ENCODE measurements at regions not wholly inside any gene's neighbourhood (a gene's known extent, or its start where the extent isn't known, plus 50 kb on each side); places are given as distances from the start of the nearest gene placed in this dataset.
"Not testable (repeated sequence)": the region's sequence is repeated elsewhere in the genome, so short reads cannot be mapped to it uniquely, and the experiment has no call there.

- DNase-seq: not testable (repeated sequence)
Measured at GRCh38 chr2:111373060-111373459, 252.3 kb downstream of the BCL2L11 start.

GRCh38 chr2:111373989-111374388, 253.3 kb downstream of the BCL2L11 start:
- not testable (repeated sequence) for DNase-seq

- not testable (repeated sequence) for DNase-seq
Measured at GRCh38 chr2:111374734-111375133, 254.0 kb downstream of the BCL2L11 start.

DNA sequence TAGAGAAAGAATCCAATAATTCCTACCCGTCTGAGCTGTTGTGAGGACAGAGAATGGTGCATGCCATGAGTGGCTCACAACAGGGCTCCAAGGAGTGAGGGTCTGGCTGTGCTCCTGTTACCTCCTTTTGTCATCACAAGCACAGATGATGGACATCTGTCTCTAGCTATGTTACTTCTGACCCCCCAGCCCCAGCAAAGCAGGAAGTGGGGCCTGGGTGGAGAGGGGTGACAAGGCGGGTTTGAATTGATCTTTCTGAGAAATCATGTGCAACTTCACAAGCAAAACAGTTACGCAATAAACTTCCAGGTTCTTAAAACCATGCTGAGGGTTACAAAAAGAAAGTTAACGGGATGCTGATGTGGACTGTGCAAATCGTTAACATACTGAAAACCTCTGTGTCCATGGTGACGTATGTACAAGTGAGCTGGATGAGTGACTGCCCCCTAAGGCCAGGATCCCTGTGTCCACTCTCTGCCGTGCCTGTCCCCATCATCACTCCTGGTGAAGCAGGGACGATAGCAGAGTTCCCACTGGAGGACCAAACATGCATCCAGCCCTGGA, 254.7 kb downstream of the BCL2L11 start:
- DNase-seq: not testable (repeated sequence)

DNA sequence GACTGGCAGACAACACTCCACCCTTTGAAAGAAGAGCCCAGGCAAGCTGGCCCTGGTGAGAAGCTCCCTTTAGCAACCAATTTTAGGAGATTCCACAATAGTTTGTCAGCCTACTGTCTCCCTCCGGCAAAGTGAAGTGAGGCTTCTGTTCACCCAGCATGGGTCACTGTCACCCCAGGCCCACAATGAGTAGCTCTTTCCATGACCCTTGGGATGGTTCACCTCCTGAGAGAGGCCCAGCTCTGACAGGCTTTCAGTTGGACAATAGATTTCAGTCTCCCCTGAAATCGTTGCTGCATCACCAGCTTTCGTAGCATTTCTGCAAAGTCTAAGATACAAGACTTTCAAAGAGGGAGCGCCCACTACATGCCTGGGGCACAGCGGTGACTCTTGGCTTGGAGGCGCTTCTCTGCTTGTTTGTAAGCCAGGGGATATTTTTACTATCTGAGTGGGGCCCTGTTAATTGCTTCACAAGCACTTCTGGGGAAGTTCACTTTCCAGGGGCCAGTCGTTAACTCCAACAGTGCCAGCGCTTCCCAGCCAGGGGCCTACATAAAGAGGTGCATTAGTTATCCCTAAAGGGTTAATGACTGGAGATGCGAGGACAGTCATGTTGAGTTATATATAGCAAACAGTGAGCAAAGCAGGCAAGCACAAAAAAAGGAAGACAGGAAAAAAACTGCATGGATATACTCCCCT, 255.7 kb downstream of the BCL2L11 start:
- DNase-seq: not testable (repeated sequence)

- DNase-seq: not testable (repeated sequence)
Measured at GRCh38 chr2:111376971-111377352, 256.2 kb downstream of the BCL2L11 start.

DNA sequence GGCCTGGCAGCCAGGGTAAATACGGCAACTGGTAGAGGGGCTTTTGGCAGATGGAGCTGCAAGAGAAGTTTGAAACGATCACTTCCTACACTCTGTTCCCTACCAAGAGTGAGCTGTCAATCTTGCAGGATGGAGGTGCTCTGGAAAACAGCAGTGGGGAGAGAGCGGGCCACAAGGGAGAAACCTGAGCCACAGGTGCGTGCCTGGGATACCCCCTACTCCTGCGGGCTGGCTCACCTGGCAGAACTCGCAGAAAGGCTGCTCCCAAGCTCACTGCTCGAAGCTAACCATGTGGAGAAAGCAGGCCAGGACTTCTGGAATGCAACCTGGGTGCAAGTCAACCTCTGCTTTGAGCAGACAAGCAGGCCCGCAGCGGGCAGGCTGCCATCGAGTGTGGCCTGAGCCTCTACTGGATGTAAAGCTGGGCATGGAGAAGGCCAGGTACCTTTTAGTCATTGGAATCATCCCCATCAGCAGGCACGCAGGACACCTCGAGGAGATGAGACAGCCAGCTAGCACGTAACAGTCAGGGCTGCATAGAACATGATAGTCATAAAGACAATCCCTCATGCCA, 256.8 kb downstream of the BCL2L11 start:
- DNase-seq: not testable (repeated sequence)

GRCh38 chr2:111378348-111378747, 257.6 kb downstream of the BCL2L11 start:
- not testable (repeated sequence) for DNase-seq

GRCh38 chr2:111380733-111381439, 260.2 kb downstream of the BCL2L11 start:
- DNase-seq: not testable (repeated sequence)

DNA sequence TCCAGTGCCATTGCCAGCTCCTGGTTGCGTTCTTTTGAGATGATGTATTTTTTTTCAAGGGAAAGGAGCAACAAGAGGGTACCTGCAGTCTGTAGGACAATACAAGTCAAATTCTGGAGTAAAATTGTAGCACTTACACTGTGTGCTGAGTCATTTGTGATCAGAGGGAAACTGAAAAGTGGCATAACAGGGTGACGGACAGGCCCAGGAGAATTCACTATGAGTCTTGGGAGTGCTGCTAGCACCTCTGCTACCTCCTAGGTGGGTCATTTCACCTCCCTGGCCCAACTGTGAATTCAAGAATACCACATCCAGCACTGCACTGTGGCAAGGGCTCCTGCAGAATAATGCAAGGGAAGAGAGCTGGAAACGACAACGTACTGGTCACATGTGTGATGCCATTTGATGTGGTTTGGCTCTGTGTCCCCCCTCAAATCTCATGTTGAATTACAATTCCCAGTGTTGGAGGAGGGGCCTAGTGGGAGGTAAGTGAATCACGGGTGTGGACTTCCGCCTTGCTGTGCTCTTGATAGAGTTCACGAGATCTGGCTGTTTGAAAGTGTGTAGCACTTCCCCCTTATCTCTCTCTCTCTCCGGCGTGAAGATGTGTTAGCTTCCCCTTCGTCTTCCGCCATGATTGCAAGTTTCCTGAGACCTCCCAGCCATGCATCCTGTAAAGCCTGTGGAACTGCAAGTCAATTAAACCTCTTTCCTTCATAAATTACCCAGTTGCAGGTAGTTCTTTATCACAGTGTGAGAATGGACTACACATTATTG, 261.0 kb downstream of the BCL2L11 start:
- DNase-seq: not testable (repeated sequence)

- DNase-seq: not testable (repeated sequence)
Measured at GRCh38 chr2:111382507-111382906, 261.8 kb downstream of the BCL2L11 start.

GRCh38 chr2:111383311-111383710, 262.6 kb downstream of the BCL2L11 start:
- DNase-seq: not testable (repeated sequence)

- not testable (repeated sequence) for DNase-seq
Measured at GRCh38 chr2:111385226-111385957, 264.7 kb downstream of the BCL2L11 start.

- DNase-seq: not testable (repeated sequence)
Measured at GRCh38 chr2:111390605-111391004, 269.9 kb downstream of the BCL2L11 start.

GRCh38 chr2:111395350-111396128, 274.8 kb downstream of the BCL2L11 start:
- not testable (repeated sequence) for DNase-seq

DNA sequence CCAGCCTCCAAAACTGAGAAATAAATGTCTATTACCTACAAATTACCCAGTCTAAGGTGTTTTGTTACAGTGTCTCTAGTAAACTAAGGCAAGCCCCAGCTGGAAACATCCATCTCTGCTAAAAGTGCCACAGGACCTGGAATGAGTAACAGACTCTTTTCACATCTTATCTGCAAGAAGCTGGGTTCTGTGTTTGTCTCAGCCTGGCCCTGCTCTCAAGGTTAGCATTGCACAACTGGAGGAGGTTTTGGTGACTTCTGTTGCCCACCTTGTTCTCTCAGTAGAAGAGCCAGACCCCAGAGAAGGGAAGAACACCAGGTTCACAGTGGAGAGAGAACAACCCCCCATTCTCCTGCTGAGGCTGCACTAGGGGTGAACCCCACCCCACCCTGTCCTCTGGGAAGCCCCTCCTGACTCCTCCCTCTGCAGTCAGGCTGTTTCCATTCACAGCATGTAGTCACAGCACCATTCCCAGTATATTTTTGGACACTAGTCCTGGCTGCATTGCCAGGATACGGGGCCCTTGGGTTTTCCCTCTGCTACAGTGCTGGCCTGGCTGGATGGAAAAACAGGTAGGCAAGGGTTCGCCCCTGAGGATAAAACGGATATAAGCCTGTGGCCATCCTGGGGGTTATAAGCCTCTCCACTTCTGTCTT, 280.0 kb downstream of the BCL2L11 start:
- not testable (repeated sequence) for DNase-seq

- DNase-seq: not testable (repeated sequence)
Measured at GRCh38 chr2:111401270-111402140, 280.8 kb downstream of the BCL2L11 start.

GRCh38 chr2:111402450-111402849, 281.7 kb downstream of the BCL2L11 start:
- DNase-seq: not testable (repeated sequence)

DNA sequence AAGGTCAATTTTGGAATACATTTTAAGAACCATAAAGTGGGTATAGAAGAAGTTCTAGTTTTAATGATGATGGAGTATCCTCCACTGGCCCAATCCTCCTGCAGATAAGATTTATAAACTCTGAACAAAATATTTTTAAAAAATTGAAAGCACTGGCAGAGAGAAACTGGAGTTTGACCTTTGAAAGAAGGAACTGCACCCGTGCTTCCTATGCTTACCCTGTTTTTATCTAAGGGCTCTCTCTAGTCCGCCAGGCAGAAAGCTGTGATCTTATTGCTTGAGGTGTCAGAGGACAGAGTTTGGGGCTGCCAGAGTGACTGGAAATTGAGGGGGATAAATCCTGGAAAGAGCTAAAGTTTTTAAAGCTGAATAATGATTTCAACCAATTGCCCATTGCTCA, 282.6 kb downstream of the BCL2L11 start:
- not testable (repeated sequence) for DNase-seq

Data from DMS79 treated with DMSO at 0.1 percent for 48 hours (cell line).